ENCODE measurements at regions not wholly inside any gene's neighbourhood (a gene's known extent, or its start where the extent isn't known, plus 50 kb on each side); places are given as distances from the start of the nearest gene placed in this dataset.

- TF ChIP-seq POLR2AphosphoS5 (IDR thresholded peaks at IDR 0.05) (no peak), CTCF (IDR thresholded peaks at IDR 0.05) (no peak)
Observed at GRCh38 chr7:88442413-88442812, 135.7 kb upstream of the STEAP4 start.
